ENCODE measurements at regions not wholly inside any gene's neighbourhood (a gene's known extent, or its start where the extent isn't known, plus 50 kb on each side); places are given as distances from the start of the nearest gene placed in this dataset.

GRCh38 chr5:104081232-104081631 is 518.6 kb upstream of the NUDT12 start:
- Histone ChIP-seq H2AFZ (replicated peaks; ENCODE audit: low read length, poor library complexity) (no peak overlapping the region), H3K4me2 (ENCODE audit: low read depth, low read length) (no peak overlapping the region), H2AK5ac (ENCODE audit: low read depth, low read length) (no peak overlapping the region), H3K9me3 (ENCODE audit: control insufficient read depth, insufficient read depth, low read length) (0 out of 2 replicates have a peak, but pooled peaks cover 2% of the 10 kb centered on the region), H3K56ac (ENCODE audit: extremely low read depth, insufficient read depth, low read length) (no peak overlapping the region), H3K9me1 (ENCODE audit: insufficient read depth, low read length) (no peaks in the 10 kb centered on the region), H3K79me1 (ENCODE audit: low read depth in 1 of 2, low read length in 2 of 2) (no peaks in the 10 kb centered on the region), H3K4ac (ENCODE audit: low read depth, low read length) (no peak overlapping the region), H4K91ac (ENCODE audit: insufficient read depth, low read depth, low read length) (no peak overlapping the region), H3K14ac (replicated peaks; ENCODE audit: low read depth, low read length) (no peak overlapping the region), H4K8ac (ENCODE audit: low read depth in 2 of 2, low read length in 2 of 2) (no peak overlapping the region), H2BK120ac (ENCODE audit: low read depth, low read length) (no peak overlapping the region), H3K9ac (ENCODE audit: low read depth, low read length) (no peak overlapping the region), H2BK5ac (ENCODE audit: low read depth, low read length, poor library complexity, severe bottlenecking) (no peak overlapping the region), H4K20me1 (ENCODE audit: insufficient read depth, low read length) (no peaks in the 10 kb centered on the region), H4K5ac (ENCODE audit: low read depth, low read length) (no peak overlapping the region), H3K23ac (ENCODE audit: low read depth, low read length) (no peak overlapping the region), H3K36me3 (ENCODE audit: control insufficient read depth, insufficient read depth, low read length) (no peaks in the 10 kb centered on the region), H3K4me3 (ENCODE audit: insufficient read depth, low read depth, low read length) (no peak overlapping the region), H2BK15ac (ENCODE audit: low read depth, low read length) (no peak overlapping the region), H3K4me1 (ENCODE audit: control insufficient read depth, insufficient read depth, low read length) (no peaks in the 10 kb centered on the region), H3K27ac (ENCODE audit: insufficient read depth, low read length) (no peak overlapping the region), H2AK9ac (replicated peaks; ENCODE audit: low read depth, low read length, poor library complexity) (no peak overlapping the region), H2BK20ac (ENCODE audit: low read depth, low read length) (no peak overlapping the region), H3K18ac (ENCODE audit: low read depth, low read length) (no peak overlapping the region), H3K27me3 (ENCODE audit: control insufficient read depth, insufficient read depth, low read length) (no peaks in the 10 kb centered on the region)
- in situ Hi-C loops (cut with MboI; ENCODE audit: low sequenced_read_pairs) (no loop called here), dilution Hi-C loops (cut with HindIII; ENCODE audit: low sequenced_read_pairs, unreplicated experiment) (no loop called here), intact Hi-C loops (cut with micrococcal nuclease) (no loop called here)
- DNase-seq (no peak), ATAC-seq (ENCODE audit: low read depth) (no peak)
- BruUV-seq (replicated peaks): no TSS peak
- ChIA-PET POLR2A (ENCODE audit: unreplicated experiment) (no interaction called here), CTCF (no interaction called here)
- no peak for TF ChIP-seq RCOR1 (IDR thresholded peaks at IDR 0.05; ENCODE audit: insufficient replicate concordance, low read length)
- TF ChIP-seq NFE2L2 (IDR thresholded peaks at IDR 0.05; ENCODE audit: low read depth, low read length): no peak

Data from IMR-90 (cell line).